Astrocyte (in vitro differentiated cells and primary cell): ENCODE measurements at regions not wholly inside any gene's neighbourhood (a gene's known extent, or its start where the extent isn't known, plus 50 kb on each side); places are given as distances from the start of the nearest gene placed in this dataset.
A peak's percentile ranks its signal among the peaks of the same experiment; 100 is the strongest.

ENCODE experiments used
- DNase-seq: peaks from one replicate; pipeline ENCODE4 v3.0.0-alpha.2; 2010; ENCODE audit warnings: low read depth
- FAIRE-seq: peaks from 2 replicates; lab custom pipeline; 2011; peaks lifted over from hg19 to GRCh38; lab: Jason Lieb, UNC
- H2AFZ ChIP-seq: 2 replicates; pipeline ENCODE4 v1.6.0; 2012; ENCODE audit warnings: low read depth, low read length, inconsistent platforms
- H3K27ac ChIP-seq: 2 replicates; pipeline ENCODE4 v1.5.1; 2011; ENCODE audit warnings: low read depth, low read length, inconsistent platforms
- H3K27me3 ChIP-seq: 2 replicates; pipeline ENCODE4 v1.6.0; 2011; ENCODE audit warnings: low read length, inconsistent platforms; ENCODE audit not compliant: insufficient read depth
- H3K36me3 ChIP-seq: 2 replicates; pipeline ENCODE4 v1.5.1; 2011; ENCODE audit warnings: low read length, inconsistent platforms; ENCODE audit not compliant: insufficient read depth
- H3K4me1 ChIP-seq: 2 replicates; pipeline ENCODE4 v1.5.1; 2011; ENCODE audit warnings: low read length, inconsistent platforms; ENCODE audit not compliant: insufficient read depth
- H3K4me2 ChIP-seq: 2 replicates; pipeline ENCODE4 v1.6.0; 2012; ENCODE audit warnings: low read length, inconsistent platforms
- H3K4me3 ChIP-seq: 2 replicates; pipeline ENCODE4 v1.5.1; 2011; ENCODE audit warnings: low read depth, mild to moderate bottlenecking, low read length, inconsistent platforms; ENCODE audit not compliant: insufficient read depth
- H3K79me2 ChIP-seq: 2 replicates; pipeline ENCODE4 v1.6.0; 2012; ENCODE audit warnings: mild to moderate bottlenecking, low read length, inconsistent platforms; ENCODE audit not compliant: insufficient read depth
- H3K9ac ChIP-seq: 2 replicates; pipeline ENCODE4 v1.6.0; 2012; ENCODE audit warnings: mild to moderate bottlenecking, low read length, inconsistent platforms
- H3K9me3 ChIP-seq: 2 replicates; pipeline ENCODE4 v1.5.1; 2012; ENCODE audit warnings: low read depth, mild to moderate bottlenecking, low read length, inconsistent platforms; ENCODE audit not compliant: insufficient read depth
- H4K20me1 ChIP-seq: 2 replicates; pipeline ENCODE4 v1.6.0; 2012; ENCODE audit warnings: low read length, inconsistent platforms; ENCODE audit not compliant: insufficient read depth
- H3K27ac Mint-ChIP-seq: one replicate; pipeline ENCODE4 v1.8.0; 2021; ENCODE audit warnings: mild to moderate bottlenecking, mixed read lengths; ENCODE audit not compliant: unreplicated experiment
- H3K27me3 Mint-ChIP-seq: one replicate; pipeline ENCODE4 v1.8.0; 2021; ENCODE audit warnings: low read depth, mixed read lengths; ENCODE audit not compliant: unreplicated experiment
- H3K36me3 Mint-ChIP-seq: one replicate; pipeline ENCODE4 v1.8.0; 2021; ENCODE audit warnings: low read depth, mixed read lengths; ENCODE audit not compliant: unreplicated experiment
- H3K4me1 Mint-ChIP-seq: one replicate; pipeline ENCODE4 v1.8.0; 2021; ENCODE audit warnings: low read depth, mixed read lengths; ENCODE audit not compliant: unreplicated experiment
- H3K4me3 Mint-ChIP-seq: one replicate; pipeline ENCODE4 v1.8.0; 2021; ENCODE audit warnings: mild to moderate bottlenecking, moderate library complexity, mixed read lengths; ENCODE audit not compliant: unreplicated experiment
- H3K9me3 Mint-ChIP-seq: one replicate; pipeline ENCODE4 v1.8.0; 2021; ENCODE audit warnings: mild to moderate bottlenecking, mixed read lengths; ENCODE audit not compliant: unreplicated experiment
- EZH2 ChIP-seq: IDR thresholded peaks from 2 replicates; pipeline ENCODE4 v1.6.1; 2012; ENCODE audit warnings: mild to moderate bottlenecking, low read length, inconsistent platforms; ENCODE audit not compliant: insufficient read depth
- TF ChIP-seq, protein P1 (sequence below): IDR thresholded peaks from 2 replicates; pipeline ENCODE4 v1.5.1; 2011; ENCODE audit warnings: low read depth, mild to moderate bottlenecking, inconsistent platforms, low read length, moderate library complexity; ENCODE audit not compliant: insufficient read depth

DNA sequence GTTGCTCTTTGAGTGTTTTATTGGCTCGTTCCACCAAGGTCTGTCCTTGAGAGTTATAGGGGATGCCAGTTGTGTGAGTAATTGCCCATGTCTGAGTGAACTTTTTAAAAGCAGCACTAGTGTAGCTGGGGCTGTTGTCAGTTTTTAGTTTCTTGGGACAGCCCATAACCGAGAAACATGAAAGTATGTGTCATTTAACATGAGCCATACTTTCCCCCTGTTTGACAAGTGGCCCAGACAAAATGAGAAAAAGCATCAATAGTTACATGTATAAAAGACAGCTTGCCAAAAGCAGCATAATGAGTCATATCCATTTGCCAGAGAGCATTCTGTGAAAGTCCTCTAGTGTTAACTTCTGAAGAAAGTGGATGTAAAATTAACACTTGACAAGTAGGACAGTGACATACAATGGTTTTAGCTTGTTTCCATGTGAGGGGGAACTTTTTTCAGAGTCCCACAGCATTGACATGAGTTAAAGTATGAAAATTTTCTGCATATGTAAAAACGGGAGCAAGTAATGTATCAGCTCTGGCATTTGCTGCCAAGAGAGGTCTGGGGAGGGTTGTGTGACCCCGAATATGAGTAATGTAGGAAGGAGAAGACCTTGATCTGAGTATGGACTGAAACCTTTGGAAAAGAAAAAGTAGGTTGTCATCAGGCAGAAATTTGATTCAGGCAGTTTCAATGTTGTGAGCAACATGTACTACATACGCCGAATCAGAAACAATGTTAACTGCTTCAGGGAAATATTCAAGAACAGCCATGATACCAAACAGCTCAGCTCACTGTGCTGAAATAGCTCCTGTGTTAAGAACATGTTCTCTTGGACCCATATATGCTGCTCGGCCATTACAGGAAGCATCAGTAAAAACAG, 56.8 kb upstream of the ARL4D start:
- Histone ChIP-seq H3K27me3 (no peaks in the 10 kb centered on the region), H3K9me3 (peaks cover 3% of the 10 kb centered on the region), H2AFZ (no peak overlapping the region), H3K4me1 (peaks cover 19% of the 10 kb centered on the region), H4K20me1 (peaks cover 32% of the 10 kb centered on the region), H3K27ac (peak overlapping the region; percentile 38), H3K9ac (no peak overlapping the region), H3K79me2 (peaks cover 7% of the 10 kb centered on the region), H3K4me3 (peak overlapping the region; percentile 14), H3K4me2 (peak overlapping the region; percentile 67), H3K36me3 (no peaks in the 10 kb centered on the region)
- Mint-ChIP-seq H3K4me1 (peaks cover 10% of the 10 kb centered on the region), H3K27me3 (no peaks in the 10 kb centered on the region), H3K36me3 (peaks cover 5% of the 10 kb centered on the region), H3K4me3 (no peak overlapping the region), H3K9me3 (peaks cover 7% of the 10 kb centered on the region), H3K27ac (no peak overlapping the region)
- DNase-seq: peak; percentile 67
- no peak for FAIRE-seq
- TF ChIP-seq, protein P1, sequence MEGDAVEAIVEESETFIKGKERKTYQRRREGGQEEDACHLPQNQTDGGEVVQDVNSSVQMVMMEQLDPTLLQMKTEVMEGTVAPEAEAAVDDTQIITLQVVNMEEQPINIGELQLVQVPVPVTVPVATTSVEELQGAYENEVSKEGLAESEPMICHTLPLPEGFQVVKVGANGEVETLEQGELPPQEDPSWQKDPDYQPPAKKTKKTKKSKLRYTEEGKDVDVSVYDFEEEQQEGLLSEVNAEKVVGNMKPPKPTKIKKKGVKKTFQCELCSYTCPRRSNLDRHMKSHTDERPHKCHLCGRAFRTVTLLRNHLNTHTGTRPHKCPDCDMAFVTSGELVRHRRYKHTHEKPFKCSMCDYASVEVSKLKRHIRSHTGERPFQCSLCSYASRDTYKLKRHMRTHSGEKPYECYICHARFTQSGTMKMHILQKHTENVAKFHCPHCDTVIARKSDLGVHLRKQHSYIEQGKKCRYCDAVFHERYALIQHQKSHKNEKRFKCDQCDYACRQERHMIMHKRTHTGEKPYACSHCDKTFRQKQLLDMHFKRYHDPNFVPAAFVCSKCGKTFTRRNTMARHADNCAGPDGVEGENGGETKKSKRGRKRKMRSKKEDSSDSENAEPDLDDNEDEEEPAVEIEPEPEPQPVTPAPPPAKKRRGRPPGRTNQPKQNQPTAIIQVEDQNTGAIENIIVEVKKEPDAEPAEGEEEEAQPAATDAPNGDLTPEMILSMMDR: no peak
- no peak for TF ChIP-seq EZH2

DNA sequence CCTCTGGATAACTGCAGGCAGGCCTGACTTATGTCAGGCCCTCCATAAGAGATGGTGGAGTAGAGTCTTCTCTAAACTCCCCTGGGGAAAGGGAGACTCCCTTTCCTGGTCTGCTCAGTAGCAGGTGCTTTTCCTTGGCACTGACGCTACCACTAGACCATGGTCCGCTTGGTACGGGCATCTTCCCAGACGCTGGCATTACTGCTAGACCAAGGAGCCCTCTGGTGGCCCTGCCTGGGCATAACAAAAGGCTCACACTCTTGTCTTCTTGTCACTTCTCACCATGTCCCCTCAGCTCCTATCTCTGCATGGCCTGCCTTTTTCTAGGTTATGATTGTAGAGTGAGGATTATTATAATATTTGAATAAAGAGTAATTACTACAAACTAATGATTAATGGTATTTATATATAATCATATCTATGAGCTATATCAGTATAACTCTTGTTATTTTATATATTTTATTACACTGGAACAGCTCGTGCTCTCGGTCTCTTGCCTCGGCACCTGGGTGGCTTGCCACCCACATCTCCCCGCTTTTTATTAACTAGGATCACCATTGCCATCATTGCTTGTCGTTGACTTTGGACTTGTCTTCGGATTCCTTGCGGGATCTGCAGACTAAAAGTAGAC, 59.8 kb upstream of the ARL4D start:
- Histone ChIP-seq H3K27me3 (no peaks in the 10 kb centered on the region), H3K9ac (no peak overlapping the region), H3K4me1 (peaks cover 20% of the 10 kb centered on the region), H3K79me2 (peaks cover 4% of the 10 kb centered on the region), H3K4me3 (no peak overlapping the region), H4K20me1 (peaks cover 38% of the 10 kb centered on the region), H3K27ac (no peak overlapping the region), H3K4me2 (no peak overlapping the region), H3K9me3 (no peaks in the 10 kb centered on the region), H3K36me3 (no peaks in the 10 kb centered on the region), H2AFZ (no peak overlapping the region)
- Mint-ChIP-seq H3K4me3 (no peak overlapping the region), H3K27me3 (no peaks in the 10 kb centered on the region), H3K9me3 (peaks cover 2% of the 10 kb centered on the region), H3K4me1 (peaks cover 10% of the 10 kb centered on the region), H3K27ac (no peak overlapping the region), H3K36me3 (no peaks in the 10 kb centered on the region)
- no peak for TF ChIP-seq EZH2
- TF ChIP-seq, protein P1: peak; percentile 44
- DNase-seq (no peak), FAIRE-seq (no peak)
